LHCN-M2 (cell line): ENCODE measurements at regions not wholly inside any gene's neighbourhood (a gene's known extent, or its start where the extent isn't known, plus 50 kb on each side); places are given as distances from the start of the nearest gene placed in this dataset.

Experiments
- DNase-seq: peaks from one replicate; pipeline ENCODE4 v3.0.0-alpha.2; 2012; ENCODE audit warnings: low read depth

DNA sequence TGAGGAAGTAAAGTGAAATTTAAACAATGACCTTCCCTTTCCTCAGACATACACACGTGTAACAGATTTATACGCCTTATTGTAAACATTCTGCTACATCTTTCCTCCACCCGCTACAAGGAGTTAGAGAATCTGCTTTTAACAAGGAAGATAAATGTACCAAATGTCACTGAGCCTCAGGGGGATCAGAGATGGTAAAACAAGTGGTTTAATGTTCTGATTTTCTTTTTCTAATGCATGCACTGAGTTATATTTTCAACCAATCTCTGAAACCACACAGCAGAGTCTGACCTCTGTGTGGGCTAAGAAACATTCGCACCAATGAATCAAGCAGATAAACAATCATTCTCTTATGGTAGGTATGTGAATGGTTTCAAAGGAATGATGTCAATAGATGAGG lies 599.5 kb downstream of the ARL4A start:
- no peak for DNase-seq

DNA sequence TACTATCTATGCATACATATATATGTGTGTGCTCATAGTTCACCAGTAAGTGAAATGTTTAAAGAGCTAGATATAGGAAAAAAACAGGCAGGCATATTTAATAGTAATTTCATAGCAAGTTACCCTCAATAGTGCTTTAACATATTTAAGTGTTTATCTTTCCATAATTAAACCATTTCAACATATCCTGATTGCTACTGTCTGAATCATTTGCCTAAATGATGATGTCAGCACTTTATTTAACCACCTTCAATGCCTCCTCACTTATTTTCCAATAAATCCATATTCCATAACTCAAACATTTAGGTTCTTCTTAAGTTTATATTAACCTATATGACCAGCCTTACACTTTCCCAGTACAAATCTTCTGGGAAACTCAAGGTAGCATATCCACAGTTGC lies 601.1 kb downstream of the ARL4A start:
- no peak for DNase-seq

DNA sequence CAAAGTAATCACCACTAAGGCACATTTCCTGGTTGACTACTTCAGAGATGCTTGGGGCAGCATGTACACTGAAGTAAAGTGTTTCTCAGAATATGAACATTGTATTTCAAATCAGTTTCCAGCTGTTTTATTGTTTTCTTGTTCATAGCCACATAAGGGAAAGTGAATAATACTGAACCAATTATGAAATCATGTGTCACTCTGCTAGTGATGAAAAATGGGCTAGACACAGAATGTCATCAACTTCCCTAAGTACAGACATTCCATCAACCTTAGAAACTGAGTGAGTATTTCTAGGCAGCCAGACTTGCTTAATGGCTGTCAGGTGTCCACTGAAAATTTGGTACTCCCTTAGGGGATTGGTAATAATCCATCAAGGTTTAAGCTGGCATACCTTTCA lies 603.5 kb downstream of the ARL4A start:
- DNase-seq, result peak; percentile 68

GRCh38 chr7:13293264-13294002 lies 606.0 kb downstream of the ARL4A start:
- DNase-seq, result no peak

DNA sequence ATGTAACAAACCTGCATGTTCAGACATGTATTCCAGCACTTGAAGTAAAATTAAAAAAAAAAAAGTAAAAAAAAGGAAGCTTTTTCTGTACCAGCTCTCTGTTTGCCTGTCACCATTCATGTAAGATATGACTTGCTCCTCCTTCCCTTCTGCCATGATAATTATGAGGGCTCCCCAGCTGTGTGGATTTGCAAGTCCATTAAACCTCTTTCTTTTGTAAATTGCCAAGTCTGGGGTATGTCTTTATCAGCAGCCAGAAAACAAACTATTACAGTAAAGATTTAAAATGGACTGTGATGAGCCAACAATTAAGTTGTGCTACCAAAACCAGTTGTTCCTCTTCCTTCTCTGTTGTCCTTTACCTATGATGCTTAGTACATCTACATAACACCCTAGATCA lies 619.6 kb downstream of the ARL4A start:
- no peak for DNase-seq

- DNase-seq, result no peak
Measured at GRCh38 chr7:13308423-13308822, 621.0 kb downstream of the ARL4A start.

DNA sequence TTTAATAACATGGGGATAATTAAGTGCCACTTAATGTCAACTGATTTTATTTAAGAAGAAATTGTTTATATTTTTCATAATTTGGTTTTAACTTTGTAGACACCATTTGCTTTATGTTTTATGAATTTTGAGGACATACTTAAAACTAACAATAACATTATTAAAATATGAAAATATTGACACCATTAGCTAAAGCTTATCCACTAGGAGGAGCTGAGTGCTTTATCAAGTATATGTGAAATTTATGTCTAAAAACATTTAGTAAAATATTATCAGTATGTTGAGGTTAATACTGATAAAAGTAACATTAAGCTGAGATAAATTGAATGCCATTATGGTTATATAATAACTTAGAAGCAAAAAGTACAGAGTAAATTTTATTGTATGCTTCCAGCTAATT lies 622.1 kb downstream of the ARL4A start:
- no peak for DNase-seq

DNA sequence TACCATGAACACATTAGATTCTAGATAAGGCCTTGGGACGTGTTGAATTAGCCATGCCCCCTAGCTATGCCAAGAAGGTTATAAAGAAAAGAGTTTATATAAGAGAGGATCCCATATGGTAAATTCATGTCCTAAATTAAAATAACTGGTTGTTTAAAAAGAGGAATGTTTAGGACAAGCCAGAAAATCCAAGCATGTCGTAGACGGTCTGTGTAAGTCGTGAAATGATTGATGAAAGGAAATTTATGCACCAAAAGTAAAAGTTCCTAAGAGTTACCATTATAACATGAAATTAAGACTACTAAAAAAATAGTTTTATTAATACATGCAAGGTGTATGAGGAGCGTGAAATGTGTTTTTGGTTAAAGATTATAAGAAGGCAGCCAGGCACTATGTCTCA lies 624.9 kb downstream of the ARL4A start:
- DNase-seq, result peak; percentile 58

DNA sequence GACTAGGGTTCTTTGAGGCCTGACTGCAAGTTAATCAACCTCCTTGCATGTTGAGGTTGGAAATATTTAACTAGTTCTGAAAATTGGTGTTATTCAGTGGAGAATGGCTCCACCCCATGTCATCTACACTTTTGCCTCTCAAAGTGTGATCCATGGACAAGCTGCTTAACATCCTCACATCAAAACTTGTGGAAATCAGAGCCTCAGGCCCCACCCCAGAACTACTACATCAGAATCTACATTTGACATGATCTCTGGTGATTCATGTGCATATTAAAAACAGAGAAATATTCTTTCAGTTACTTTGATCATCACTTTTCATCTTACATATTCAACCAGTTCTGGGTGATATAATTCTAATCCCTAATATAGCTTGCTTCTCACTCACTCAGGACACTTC lies 632.9 kb downstream of the ARL4A start:
- no peak for DNase-seq

DNA sequence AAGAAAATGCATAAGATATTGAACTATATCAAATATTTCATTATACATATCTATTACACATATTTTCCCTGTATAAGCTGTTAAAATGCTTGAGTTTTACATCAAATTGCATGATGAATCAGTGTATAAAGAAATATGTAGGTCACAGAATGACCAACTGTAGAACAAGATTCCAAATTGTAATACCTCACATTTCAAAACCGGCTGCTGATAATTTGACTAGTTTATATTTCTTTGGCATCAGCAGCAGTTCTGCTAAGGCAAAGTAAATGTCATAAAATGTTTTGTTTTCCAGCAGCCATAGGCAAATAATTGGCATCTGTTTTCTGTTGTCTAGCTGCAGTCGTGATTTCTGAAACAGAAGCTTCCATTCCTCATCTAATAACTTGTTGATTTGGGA lies 633.9 kb downstream of the ARL4A start:
- no peak for DNase-seq

GRCh38 chr7:13322126-13322525 lies 634.7 kb downstream of the ARL4A start:
- no peak for DNase-seq

DNA sequence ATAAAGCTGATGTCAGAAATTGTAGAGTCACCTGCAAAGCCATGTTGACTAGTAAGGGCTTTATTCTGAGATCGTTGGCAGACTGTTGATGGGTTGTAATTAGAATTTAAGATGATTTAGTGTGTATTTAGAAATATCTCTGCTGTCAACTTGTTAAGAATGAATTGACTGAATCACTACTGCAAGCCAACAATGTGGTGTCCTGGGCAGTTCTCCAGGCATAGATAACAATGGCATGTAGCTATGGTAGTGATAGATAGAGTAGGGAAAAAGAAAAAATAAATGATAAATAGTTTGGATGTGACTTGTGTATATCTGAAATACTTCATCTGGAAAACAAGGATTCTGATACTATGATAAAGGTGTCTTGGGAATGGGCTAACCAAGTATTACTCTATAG lies 640.2 kb downstream of the ARL4A start:
- DNase-seq, result peak; percentile 9

- no peak for DNase-seq
Measured at GRCh38 chr7:13333371-13333770, 645.9 kb downstream of the ARL4A start.

GRCh38 chr7:13336227-13336626 lies 648.8 kb downstream of the ARL4A start:
- peak; percentile 35 for DNase-seq

GRCh38 chr7:13352677-13353076 lies 636.8 kb downstream of the ETV1 start:
- DNase-seq, result no peak

GRCh38 chr7:13359656-13360055 lies 629.8 kb downstream of the ETV1 start:
- DNase-seq, result no peak

GRCh38 chr7:13386741-13387140 lies 602.7 kb downstream of the ETV1 start:
- peak; percentile 4 for DNase-seq

DNA sequence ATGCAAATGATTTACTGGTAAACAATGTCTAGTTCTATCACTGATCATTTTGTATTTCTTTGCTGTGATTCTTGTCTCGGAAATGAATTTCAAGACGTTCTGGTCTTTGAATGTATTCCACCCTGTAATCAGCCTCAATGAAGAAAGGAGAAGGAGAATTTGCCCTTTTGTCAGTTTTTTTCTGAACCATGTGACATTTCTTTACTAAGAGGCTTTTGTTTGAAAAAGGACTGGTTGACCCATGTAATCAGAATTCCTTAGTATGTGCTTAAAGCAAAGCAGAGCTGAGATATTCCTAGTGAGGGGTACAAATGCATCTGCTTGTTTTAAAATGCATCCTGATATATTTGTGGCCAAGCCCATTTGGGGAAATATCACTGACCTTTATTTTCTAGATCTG lies 581.6 kb downstream of the ETV1 start:
- no peak for DNase-seq

- DNase-seq, result peak; percentile 7
Measured at GRCh38 chr7:13411151-13411550, 578.3 kb downstream of the ETV1 start.

DNA sequence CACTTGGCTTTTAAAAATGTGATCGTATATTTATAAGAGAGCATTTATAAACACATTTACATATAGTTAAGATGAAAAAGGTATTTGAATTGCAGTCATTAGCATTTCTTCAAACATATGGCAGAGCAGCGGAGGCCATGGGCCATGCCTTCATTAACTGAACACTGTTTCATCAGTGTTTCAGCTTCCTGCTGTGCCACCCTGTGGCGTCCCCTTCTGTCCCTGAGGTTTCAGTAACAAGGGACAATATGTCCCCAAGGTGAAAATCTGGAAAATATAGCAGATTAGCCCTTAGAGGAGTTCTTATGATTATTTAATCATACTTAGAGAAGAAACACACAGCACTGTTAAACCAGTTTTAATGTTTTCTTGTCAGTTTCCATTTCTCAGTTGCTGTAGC lies 577.8 kb downstream of the ETV1 start:
- no peak for DNase-seq

GRCh38 chr7:13414181-13414580 lies 575.3 kb downstream of the ETV1 start:
- DNase-seq, result no peak

DNA sequence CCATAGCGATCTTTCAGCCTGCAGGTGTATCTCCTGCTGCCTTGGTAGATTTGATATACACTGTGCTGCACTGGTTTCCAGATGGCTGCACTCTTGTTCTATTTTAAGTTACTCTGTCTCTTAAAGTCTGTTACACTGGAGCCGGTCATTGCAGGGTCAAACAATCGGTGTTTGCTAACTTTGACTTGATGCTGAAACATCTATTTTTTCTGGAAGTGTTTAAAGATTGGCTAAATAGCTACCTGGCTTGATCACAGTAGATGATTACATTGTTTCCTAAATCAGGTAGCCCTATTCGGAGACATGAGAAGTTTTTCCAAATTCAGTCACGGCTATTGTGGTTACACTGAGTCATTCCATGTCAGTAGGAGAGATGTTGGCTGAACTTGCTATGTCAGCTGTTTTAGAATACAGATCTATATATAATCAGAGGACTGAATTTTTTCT lies 574.8 kb downstream of the ETV1 start:
- peak; percentile 45 for DNase-seq

GRCh38 chr7:13416071-13416470 lies 573.4 kb downstream of the ETV1 start:
- no peak for DNase-seq

- no peak for DNase-seq
Measured at GRCh38 chr7:13416544-13416943, 572.9 kb downstream of the ETV1 start.
